ENCODE measurements at regions not wholly inside any gene's neighbourhood (a gene's known extent, or its start where the extent isn't known, plus 50 kb on each side); places are given as distances from the start of the nearest gene placed in this dataset.

DNA sequence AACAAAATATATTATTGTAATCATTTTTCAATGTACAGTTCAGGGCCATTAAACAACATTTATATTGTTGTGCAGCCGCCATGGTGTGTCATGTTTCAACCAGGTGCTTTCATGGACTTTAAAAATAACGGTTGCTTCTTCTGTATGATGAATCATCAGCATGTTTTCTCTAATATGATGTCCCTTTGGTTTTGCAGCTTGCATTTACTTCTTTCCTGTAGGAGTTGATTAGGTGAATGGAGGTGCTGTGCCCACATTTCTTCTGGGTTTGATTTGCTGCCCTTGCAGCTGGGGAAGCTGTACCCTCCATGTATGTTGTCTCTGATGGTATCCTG, 54.9 kb upstream of the TULP4 start:
- CTCF ChIA-PET: no interaction called here
- intact Hi-C loops (cut with micrococcal nuclease; ENCODE audit: unreplicated experiment): no loop called here
- peaks cover 12% of the 10 kb centered on the region for H3K4me1 ChIP-seq (ENCODE audit: insufficient read depth, low read length, poor library complexity, severe bottlenecking)
- H3K27ac ChIP-seq (ENCODE audit: low read depth, low read length, poor library complexity, severe bottlenecking): no peak overlapping the region
- H3K27me3 ChIP-seq (replicated peaks; ENCODE audit: insufficient read depth, low read depth, low read length, poor library complexity): no peaks in the 10 kb centered on the region
- TF ChIP-seq EZH2 (IDR thresholded peaks at IDR 0.05; ENCODE audit: borderline replicate concordance, low read depth, low read length, poor library complexity, severe bottlenecking): no peak
- TF ChIP-seq, protein P1, sequence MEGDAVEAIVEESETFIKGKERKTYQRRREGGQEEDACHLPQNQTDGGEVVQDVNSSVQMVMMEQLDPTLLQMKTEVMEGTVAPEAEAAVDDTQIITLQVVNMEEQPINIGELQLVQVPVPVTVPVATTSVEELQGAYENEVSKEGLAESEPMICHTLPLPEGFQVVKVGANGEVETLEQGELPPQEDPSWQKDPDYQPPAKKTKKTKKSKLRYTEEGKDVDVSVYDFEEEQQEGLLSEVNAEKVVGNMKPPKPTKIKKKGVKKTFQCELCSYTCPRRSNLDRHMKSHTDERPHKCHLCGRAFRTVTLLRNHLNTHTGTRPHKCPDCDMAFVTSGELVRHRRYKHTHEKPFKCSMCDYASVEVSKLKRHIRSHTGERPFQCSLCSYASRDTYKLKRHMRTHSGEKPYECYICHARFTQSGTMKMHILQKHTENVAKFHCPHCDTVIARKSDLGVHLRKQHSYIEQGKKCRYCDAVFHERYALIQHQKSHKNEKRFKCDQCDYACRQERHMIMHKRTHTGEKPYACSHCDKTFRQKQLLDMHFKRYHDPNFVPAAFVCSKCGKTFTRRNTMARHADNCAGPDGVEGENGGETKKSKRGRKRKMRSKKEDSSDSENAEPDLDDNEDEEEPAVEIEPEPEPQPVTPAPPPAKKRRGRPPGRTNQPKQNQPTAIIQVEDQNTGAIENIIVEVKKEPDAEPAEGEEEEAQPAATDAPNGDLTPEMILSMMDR (conservative IDR thresholded peaks at IDR 0.05; ENCODE audit: low read depth, low read length): no peak
- BruUV-seq (replicated peaks): no TSS peak
- POLR2A ChIA-PET (ENCODE audit: low non-redundant PET): no interaction called here
- H3K9me3 ChIP-seq (ENCODE audit: low read depth, low read length, poor library complexity, severe bottlenecking): no peaks in the 10 kb centered on the region
- DNase-seq (ENCODE audit: low spot score): no peak
- no peaks in the 10 kb centered on the region for H3K36me3 ChIP-seq (ENCODE audit: insufficient read depth, low read length, poor library complexity, severe bottlenecking)
- H3K4me3 ChIP-seq (ENCODE audit: low read depth, low read length, poor library complexity, severe bottlenecking): no peak overlapping the region

DNA sequence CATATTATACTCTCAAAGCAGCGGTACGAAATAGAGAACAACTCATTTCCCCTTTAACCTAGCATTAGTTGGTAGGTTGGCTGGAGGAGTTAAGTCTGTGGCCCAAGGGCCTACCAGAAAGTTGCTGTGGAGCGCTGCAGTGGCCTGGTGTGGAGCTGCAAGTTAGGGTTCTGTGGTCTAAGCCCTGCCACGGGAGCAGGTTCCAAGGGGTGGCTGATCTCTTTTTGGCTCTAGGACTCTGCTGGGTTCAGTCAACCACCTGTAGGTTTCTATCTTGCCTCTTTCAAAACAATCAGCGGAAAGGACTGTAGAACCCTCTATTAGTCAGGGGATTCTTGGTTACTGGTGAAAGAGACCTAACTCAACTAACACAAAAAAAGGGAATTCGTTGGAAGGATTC, 54.5 kb upstream of the TULP4 start:
- Histone ChIP-seq H3K4me3 (ENCODE audit: low read depth, low read length, poor library complexity, severe bottlenecking) (no peak overlapping the region), H3K36me3 (ENCODE audit: insufficient read depth, low read length, poor library complexity, severe bottlenecking) (no peaks in the 10 kb centered on the region), H3K27me3 (replicated peaks; ENCODE audit: insufficient read depth, low read depth, low read length, poor library complexity) (no peaks in the 10 kb centered on the region), H3K9me3 (ENCODE audit: low read depth, low read length, poor library complexity, severe bottlenecking) (no peaks in the 10 kb centered on the region), H3K4me1 (ENCODE audit: insufficient read depth, low read length, poor library complexity, severe bottlenecking) (peaks cover 12% of the 10 kb centered on the region), H3K27ac (ENCODE audit: low read depth, low read length, poor library complexity, severe bottlenecking) (no peak overlapping the region)
- BruUV-seq (replicated peaks): no TSS peak
- CTCF ChIA-PET: no interaction called here
- no peak for DNase-seq (ENCODE audit: low spot score)
- TF ChIP-seq, protein P1 (conservative IDR thresholded peaks at IDR 0.05; ENCODE audit: low read depth, low read length): no peak
- TF ChIP-seq EZH2 (IDR thresholded peaks at IDR 0.05; ENCODE audit: borderline replicate concordance, low read depth, low read length, poor library complexity, severe bottlenecking): no peak
- POLR2A ChIA-PET (ENCODE audit: low non-redundant PET): no interaction called here
- intact Hi-C loops (cut with micrococcal nuclease; ENCODE audit: unreplicated experiment): no loop called here

DNA sequence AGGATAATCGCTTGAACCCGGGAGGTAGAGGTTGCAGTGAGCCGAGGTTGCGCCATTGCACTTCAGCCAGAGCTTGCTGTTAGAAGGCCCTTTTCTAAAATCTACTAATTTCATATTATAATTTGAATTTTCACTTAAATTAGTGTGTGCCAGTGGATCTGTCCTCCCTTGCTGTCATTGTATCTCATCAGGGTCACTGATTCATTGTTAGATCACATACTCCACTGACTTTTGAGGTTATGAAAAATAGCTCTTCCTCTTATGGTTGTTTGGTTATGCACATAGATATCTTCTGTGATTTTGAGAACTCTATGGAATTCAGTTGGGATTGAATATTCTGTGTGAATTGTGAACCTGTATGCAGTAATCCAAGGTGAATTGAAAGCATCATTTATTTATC, 53.1 kb upstream of the TULP4 start:
- no peak for DNase-seq (ENCODE audit: low spot score)
- POLR2A ChIA-PET (ENCODE audit: low non-redundant PET): interaction anchor here (0.6 kb wide), 1 partner anchor 19 kb away, joined by 8 read pairs; no protein-coding TSS in a partner anchor
- Histone ChIP-seq H3K27me3 (replicated peaks; ENCODE audit: insufficient read depth, low read depth, low read length, poor library complexity) (no peaks in the 10 kb centered on the region), H3K36me3 (ENCODE audit: insufficient read depth, low read length, poor library complexity, severe bottlenecking) (no peaks in the 10 kb centered on the region), H3K4me1 (ENCODE audit: insufficient read depth, low read length, poor library complexity, severe bottlenecking) (peaks cover 12% of the 10 kb centered on the region), H3K4me3 (ENCODE audit: low read depth, low read length, poor library complexity, severe bottlenecking) (no peak overlapping the region), H3K27ac (ENCODE audit: low read depth, low read length, poor library complexity, severe bottlenecking) (no peak overlapping the region), H3K9me3 (ENCODE audit: low read depth, low read length, poor library complexity, severe bottlenecking) (no peaks in the 10 kb centered on the region)
- intact Hi-C loops (cut with micrococcal nuclease; ENCODE audit: unreplicated experiment): no loop called here
- no TSS peak for BruUV-seq (replicated peaks)
- TF ChIP-seq EZH2 (IDR thresholded peaks at IDR 0.05; ENCODE audit: borderline replicate concordance, low read depth, low read length, poor library complexity, severe bottlenecking): no peak
- TF ChIP-seq, protein P1 (conservative IDR thresholded peaks at IDR 0.05; ENCODE audit: low read depth, low read length): no peak
- CTCF ChIA-PET: no interaction called here
